Body of pancreas (tissue), 4 donors: ENCODE measurements at regions not wholly inside any gene's neighbourhood (a gene's known extent, or its start where the extent isn't known, plus 50 kb on each side); places are given as distances from the start of the nearest gene placed in this dataset.

Experiments used
- CTCF ChIP-seq, 7 experiments: fragments of 450-650 bp in 4 of 7; fragments of 200-600 bp in 3 of 7; sonication (generic) in 3 of 7; IDR thresholded peaks; one replicate each; pipeline ENCODE4 v1.5.1; 2016 to 2019; ENCODE audit warnings: antibody characterized with exemption in 7 of 7
- POLR2A ChIP-seq, 3 donors: fragments of 450-650 bp; IDR thresholded peaks; one replicate each; pipeline ENCODE4 v1.6.1; 2016; ENCODE audit warnings: antibody characterized with exemption in 3 of 3, mild to moderate bottlenecking in 2 of 3

- TF ChIP-seq CTCF (IDR thresholded peaks at IDR 0.05) (no peak), POLR2A (IDR thresholded peaks at IDR 0.05) (no peak)
Measured at GRCh38 chr5:153402550-153402949, 87.9 kb upstream of the GRIA1 start.
